Tibial nerve (tissue), 4 donors: ENCODE measurements at regions not wholly inside any gene's neighbourhood (a gene's known extent, or its start where the extent isn't known, plus 50 kb on each side); places are given as distances from the start of the nearest gene placed in this dataset.
A peak's percentile ranks its signal among the peaks of the same experiment; 100 is the strongest.
"Not testable (repeated sequence)": the region's sequence is repeated elsewhere in the genome, so short reads cannot be mapped to it uniquely, and the experiment has no call there.

ENCODE experiments used
- DNase-seq, 2 donors: peaks; one replicate each; pipeline ENCODE4 v3.0.0-alpha.2; 2019; ENCODE audit warnings: low spot score in 2 of 2
- H3K27ac ChIP-seq, 4 donors: fragments of 200-600 bp; sonication (generic) in 3 of 4; one replicate each; pipeline ENCODE4 v1.5.1; 2017 to 2019; ENCODE audit warnings: mild to moderate bottlenecking in 1 of 4
- H3K27me3 ChIP-seq, 2 donors: fragments of 200-600 bp; sonication (generic) in 1 of 2; one replicate each; pipeline versions ENCODE4 v1.5.1 to v1.6.0; 2017 to 2019
- H3K36me3 ChIP-seq, 3 donors: fragments of 200-600 bp; sonication (generic); one replicate each; pipeline ENCODE4 v1.5.1; 2018 to 2019
- H3K4me1 ChIP-seq, 4 donors: fragments of 200-600 bp; sonication (generic) in 3 of 4; one replicate each; pipeline ENCODE4 v1.5.1; 2017 to 2019
- H3K4me3 ChIP-seq, 4 donors: fragments of 200-600 bp; sonication (generic) in 3 of 4; one replicate each; pipeline ENCODE4 v1.5.1; 2017 to 2019; ENCODE audit warnings: mild to moderate bottlenecking in 1 of 4, moderate library complexity in 1 of 4
- H3K9me3 ChIP-seq, 4 donors: fragments of 200-600 bp; sonication (generic) in 3 of 4; one replicate each; pipeline ENCODE4 v1.5.1; 2017 to 2019
- CTCF ChIP-seq, 5 experiments: fragments of 200-600 bp in 3 of 5; fragments of 450-650 bp in 2 of 5; sonication (generic) in 3 of 5; IDR thresholded peaks; one replicate each; pipeline ENCODE4 v1.5.1; 2016 to 2019; ENCODE audit warnings: antibody characterized with exemption in 5 of 5, mild to moderate bottlenecking in 3 of 5, moderate library complexity in 2 of 5
- EP300 ChIP-seq, 2 donors: sonication (generic); formaldehyde crosslinking; IDR thresholded peaks; one replicate each; pipeline ENCODE4 v1.6.1; 2017; ENCODE audit warnings: antibody characterized with exemption in 2 of 2, mild to moderate bottlenecking in 1 of 2
- POLR2A ChIP-seq, 2 donors: fragments of 450-650 bp; IDR thresholded peaks; one replicate each; pipeline ENCODE4 v1.6.1; 2017; ENCODE audit warnings: antibody characterized with exemption in 2 of 2, mild to moderate bottlenecking in 2 of 2, moderate library complexity in 2 of 2
- WGBS, 2 donors: methylation state at CpG; one replicate each; pipeline ENCODE4 v1.1.5; 2018; 5-methylcytosine and 5-hydroxymethylcytosine counted together

GRCh38 chr14:61145903-61146481 lies 135.1 kb downstream of the TMEM30B start:
- Histone ChIP-seq H3K4me1 (peaks cover 0 to 50% (median 11%) of the 10 kb centered on the region in 4 donors), H3K36me3 (no peaks in the 10 kb centered on the region), H3K27me3 (no peaks in the 10 kb centered on the region), H3K27ac (peak overlapping the region in 2 of 4 donors; percentile 82 to 92), H3K9me3 (peaks cover 0 to 7% (median 0%) of the 10 kb centered on the region in 4 donors), H3K4me3 (no peak overlapping the region)
- WGBS, 2 donors: 54 to 55% methylated on average over 7 of the region's 7 CpGs
- DNase-seq: no peak
- no peak for TF ChIP-seq CTCF (IDR thresholded peaks at IDR 0.05)
- TF ChIP-seq EP300 (IDR thresholded peaks at IDR 0.05): no peak
- no peak for TF ChIP-seq POLR2A (IDR thresholded peaks at IDR 0.05)

GRCh38 chr14:61145034-61145902 lies 135.9 kb downstream of the TMEM30B start:
- Histone ChIP-seq H3K4me3 (no peak overlapping the region), H3K36me3 (no peaks in the 10 kb centered on the region), H3K27me3 (no peaks in the 10 kb centered on the region), H3K27ac (peak overlapping the region in 3 of 4 donors; percentile 36 to 92 (median 82)), H3K9me3 (peaks cover 0 to 7% (median 0%) of the 10 kb centered on the region in 4 donors), H3K4me1 (peaks cover 0 to 43% (median 11%) of the 10 kb centered on the region in 4 donors)
- TF ChIP-seq POLR2A (IDR thresholded peaks at IDR 0.05) (no peak), EP300 (IDR thresholded peaks at IDR 0.05) (peak in 1 of 2 donors; percentile 54)
- DNase-seq: peak in 1 of 2 donors; percentile 28
- 45 to 50% methylated on average over 8 of the region's 8 CpGs for WGBS, 2 donors

- Histone ChIP-seq H3K4me1 (peaks cover 0 to 39% (median 11%) of the 10 kb centered on the region in 4 donors), H3K27ac (peak overlapping the region in 2 of 4 donors; percentile 82 to 92)
- not testable (repeated sequence) for H3K36me3 ChIP-seq, H3K4me3 ChIP-seq, H3K27me3 ChIP-seq, H3K9me3 ChIP-seq, DNase-seq
- WGBS, 2 donors: 95 to 97% methylated on average over 7 of the region's 7 CpGs
These were observed 136.8 kb downstream of the TMEM30B start for GRCh38 chr14:61144117-61145033.

GRCh38 chr14:61140872-61141271 lies 140.3 kb downstream of the TMEM30B start:
- TF ChIP-seq CTCF (IDR thresholded peaks at IDR 0.05) (no peak), POLR2A (IDR thresholded peaks at IDR 0.05) (no peak), EP300 (IDR thresholded peaks at IDR 0.05) (no peak)
- Histone ChIP-seq H3K4me1 (peaks cover 0 to 12% (median 2%) of the 10 kb centered on the region in 4 donors), H3K9me3 (peaks cover 0 to 7% (median 0%) of the 10 kb centered on the region in 4 donors), H3K27ac (no peak overlapping the region), H3K4me3 (no peak overlapping the region), H3K27me3 (no peaks in the 10 kb centered on the region), H3K36me3 (no peaks in the 10 kb centered on the region)
- DNase-seq: no peak

GRCh38 chr14:61140271-61140670 lies 140.9 kb downstream of the TMEM30B start:
- no peaks in the 10 kb centered on the region for H3K27me3 ChIP-seq
- peaks cover 0 to 6% (median 0%) of the 10 kb centered on the region in 4 donors for H3K4me1 ChIP-seq
- H3K36me3 ChIP-seq: no peaks in the 10 kb centered on the region
- WGBS, 2 donors: 80 to 87% methylated on average over 3 of the region's 3 CpGs
- no peak for TF ChIP-seq POLR2A (IDR thresholded peaks at IDR 0.05)
- TF ChIP-seq EP300 (IDR thresholded peaks at IDR 0.05): no peak
- TF ChIP-seq CTCF (IDR thresholded peaks at IDR 0.05): no peak
- no peak overlapping the region for H3K27ac ChIP-seq
- no peak for DNase-seq
- peaks cover 0 to 7% (median 0%) of the 10 kb centered on the region in 4 donors for H3K9me3 ChIP-seq
- no peak overlapping the region for H3K4me3 ChIP-seq
